ENCODE measurements at regions not wholly inside any gene's neighbourhood (a gene's known extent, or its start where the extent isn't known, plus 50 kb on each side); places are given as distances from the start of the nearest gene placed in this dataset.

- TF ChIP-seq CTCF (conservative IDR thresholded peaks at IDR 0.05; ENCODE audit: low read depth, low read length), result no peak
- DNase-seq (ENCODE audit: low read depth), result no peak
- no peak overlapping the region for H3K4me3 ChIP-seq (ENCODE audit: low read length)
Measured at GRCh38 chr13:87384099-87384498, 287.1 kb upstream of the SLITRK5 start.

- TF ChIP-seq CTCF (conservative IDR thresholded peaks at IDR 0.05; ENCODE audit: low read depth, low read length), result no peak
- no peak for DNase-seq (ENCODE audit: low read depth)
- H3K4me3 ChIP-seq (ENCODE audit: low read length), result no peak overlapping the region
Measured at GRCh38 chr13:87393358-87393757, 277.8 kb upstream of the SLITRK5 start.

GRCh38 chr13:87398047-87398446 is 273.1 kb upstream of the SLITRK5 start:
- TF ChIP-seq CTCF (conservative IDR thresholded peaks at IDR 0.05; ENCODE audit: low read depth, low read length), result no peak
- no peak for DNase-seq (ENCODE audit: low read depth)
- no peak overlapping the region for H3K4me3 ChIP-seq (ENCODE audit: low read length)

- no peak overlapping the region for H3K4me3 ChIP-seq (ENCODE audit: low read length)
- DNase-seq (ENCODE audit: low read depth), result no peak
- TF ChIP-seq CTCF (conservative IDR thresholded peaks at IDR 0.05; ENCODE audit: low read depth, low read length), result no peak
Measured at GRCh38 chr13:87403748-87404432, 267.3 kb upstream of the SLITRK5 start.

GRCh38 chr13:87426742-87427141 is 244.4 kb upstream of the SLITRK5 start:
- DNase-seq (ENCODE audit: low read depth), result no peak
- no peak overlapping the region for H3K4me3 ChIP-seq (ENCODE audit: low read length)
- no peak for TF ChIP-seq CTCF (conservative IDR thresholded peaks at IDR 0.05; ENCODE audit: low read depth, low read length)

- H3K4me3 ChIP-seq (ENCODE audit: low read length), result no peak overlapping the region
- DNase-seq (ENCODE audit: low read depth), result no peak
- TF ChIP-seq CTCF (conservative IDR thresholded peaks at IDR 0.05; ENCODE audit: low read depth, low read length), result no peak
Measured at GRCh38 chr13:87444135-87444534, 227.0 kb upstream of the SLITRK5 start.

- no peak overlapping the region for H3K4me3 ChIP-seq (ENCODE audit: low read length)
- DNase-seq (ENCODE audit: low read depth), result no peak
- TF ChIP-seq CTCF (conservative IDR thresholded peaks at IDR 0.05; ENCODE audit: low read depth, low read length), result no peak
Measured at GRCh38 chr13:87452281-87452680, 218.9 kb upstream of the SLITRK5 start.

Measured in retinal pigment epithelial cell (primary cell).